ENCODE measurements at regions not wholly inside any gene's neighbourhood (a gene's known extent, or its start where the extent isn't known, plus 50 kb on each side); places are given as distances from the start of the nearest gene placed in this dataset.

DNA sequence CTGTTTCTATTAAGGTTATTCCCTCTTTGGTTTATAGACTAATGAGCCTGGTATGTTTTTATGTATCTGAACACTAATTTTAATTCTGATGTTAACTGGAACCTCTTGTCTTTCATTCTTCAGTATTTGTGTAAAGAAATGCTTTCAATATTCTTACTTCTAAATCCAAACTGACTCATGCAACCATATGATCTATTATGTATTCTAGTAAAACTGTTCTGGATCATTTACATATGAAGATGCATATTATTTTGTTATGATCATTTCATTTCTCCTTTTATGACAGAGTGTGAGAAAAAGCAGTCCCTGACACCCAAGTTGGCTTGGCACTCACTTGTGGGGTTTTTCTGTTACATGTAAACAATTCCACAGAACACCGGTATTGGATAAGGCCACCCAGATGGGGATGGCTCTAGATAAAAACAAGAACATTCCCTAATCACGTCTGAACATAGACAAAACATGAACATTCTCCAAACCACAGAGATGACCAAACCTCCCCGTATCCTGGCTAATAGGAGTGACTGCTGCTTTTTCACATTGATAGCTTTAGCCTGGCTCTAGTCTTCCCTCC is 72.2 kb upstream of the EPHB3 start:
- TF ChIP-seq, protein P1, sequence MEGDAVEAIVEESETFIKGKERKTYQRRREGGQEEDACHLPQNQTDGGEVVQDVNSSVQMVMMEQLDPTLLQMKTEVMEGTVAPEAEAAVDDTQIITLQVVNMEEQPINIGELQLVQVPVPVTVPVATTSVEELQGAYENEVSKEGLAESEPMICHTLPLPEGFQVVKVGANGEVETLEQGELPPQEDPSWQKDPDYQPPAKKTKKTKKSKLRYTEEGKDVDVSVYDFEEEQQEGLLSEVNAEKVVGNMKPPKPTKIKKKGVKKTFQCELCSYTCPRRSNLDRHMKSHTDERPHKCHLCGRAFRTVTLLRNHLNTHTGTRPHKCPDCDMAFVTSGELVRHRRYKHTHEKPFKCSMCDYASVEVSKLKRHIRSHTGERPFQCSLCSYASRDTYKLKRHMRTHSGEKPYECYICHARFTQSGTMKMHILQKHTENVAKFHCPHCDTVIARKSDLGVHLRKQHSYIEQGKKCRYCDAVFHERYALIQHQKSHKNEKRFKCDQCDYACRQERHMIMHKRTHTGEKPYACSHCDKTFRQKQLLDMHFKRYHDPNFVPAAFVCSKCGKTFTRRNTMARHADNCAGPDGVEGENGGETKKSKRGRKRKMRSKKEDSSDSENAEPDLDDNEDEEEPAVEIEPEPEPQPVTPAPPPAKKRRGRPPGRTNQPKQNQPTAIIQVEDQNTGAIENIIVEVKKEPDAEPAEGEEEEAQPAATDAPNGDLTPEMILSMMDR (IDR thresholded peaks at IDR 0.05), result no peak
- TF ChIP-seq POLR2A (IDR thresholded peaks at IDR 0.05), result no peak
